HG03103 (cell line): ENCODE measurements at regions not wholly inside any gene's neighbourhood (a gene's known extent, or its start where the extent isn't known, plus 50 kb on each side); places are given as distances from the start of the nearest gene placed in this dataset.
"Not testable (repeated sequence)": the region's sequence is repeated elsewhere in the genome, so short reads cannot be mapped to it uniquely, and the experiment has no call there.

Experiments used
- ATAC-seq: cut with Tn5 transposase; IDR thresholded peaks from one replicate; pipeline ENCODE4 v1.9.1; 2021; ENCODE audit warnings: low read depth; ENCODE audit not compliant: unreplicated experiment

GRCh38 chr4:28481565-28481964, 1620.9 kb downstream of the STIM2 start:
- no peak for ATAC-seq

GRCh38 chr4:28482580-28483270, 1622.1 kb downstream of the STIM2 start:
- ATAC-seq, result no peak

- no peak for ATAC-seq
These were observed 1627.4 kb downstream of the STIM2 start for GRCh38 chr4:28488021-28488420.

DNA sequence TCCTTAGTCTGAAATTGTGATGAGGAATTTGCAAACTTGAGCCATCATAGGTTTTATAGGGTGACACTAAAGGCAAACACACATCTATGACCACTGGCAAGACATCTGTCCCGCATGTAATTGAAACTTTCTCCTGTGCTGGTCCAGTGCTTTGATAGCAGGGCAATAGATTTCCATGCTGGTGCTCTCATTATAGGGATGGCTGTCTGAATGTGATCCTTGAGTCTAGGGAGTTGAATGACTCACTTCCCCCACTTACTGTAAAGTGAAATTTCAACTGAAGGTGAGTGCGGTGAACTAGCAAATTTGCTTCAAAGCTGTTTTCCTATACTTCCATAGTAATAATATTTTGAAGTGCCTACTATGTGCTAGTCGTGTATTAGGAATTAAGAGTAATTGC, 1630.0 kb downstream of the STIM2 start:
- ATAC-seq, result no peak

DNA sequence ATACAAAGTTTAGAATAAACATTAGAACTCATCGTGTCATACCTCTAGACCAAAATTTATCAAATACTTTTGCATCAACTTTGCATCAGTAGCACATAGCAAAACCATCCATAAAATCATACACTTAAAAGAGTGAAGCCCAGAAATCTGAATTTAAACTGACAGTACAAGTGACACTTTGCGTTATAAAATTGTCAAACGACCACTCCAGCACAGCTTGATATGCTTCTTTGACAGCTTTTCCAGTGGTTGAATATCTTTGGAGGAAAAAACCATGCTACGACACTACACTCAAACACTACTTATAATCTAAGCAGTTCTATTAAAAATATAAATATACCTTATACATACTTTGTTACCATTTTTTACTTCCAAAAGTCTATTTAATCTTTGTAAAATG, 1644.4 kb downstream of the STIM2 start:
- no peak for ATAC-seq

- no peak for ATAC-seq
These were observed 1648.0 kb downstream of the STIM2 start for GRCh38 chr4:28508636-28509035.

- ATAC-seq, result not testable (repeated sequence)
These were observed 1654.1 kb downstream of the STIM2 start for GRCh38 chr4:28514766-28515165.

GRCh38 chr4:28518561-28519165, 1658.0 kb downstream of the STIM2 start:
- no peak for ATAC-seq

DNA sequence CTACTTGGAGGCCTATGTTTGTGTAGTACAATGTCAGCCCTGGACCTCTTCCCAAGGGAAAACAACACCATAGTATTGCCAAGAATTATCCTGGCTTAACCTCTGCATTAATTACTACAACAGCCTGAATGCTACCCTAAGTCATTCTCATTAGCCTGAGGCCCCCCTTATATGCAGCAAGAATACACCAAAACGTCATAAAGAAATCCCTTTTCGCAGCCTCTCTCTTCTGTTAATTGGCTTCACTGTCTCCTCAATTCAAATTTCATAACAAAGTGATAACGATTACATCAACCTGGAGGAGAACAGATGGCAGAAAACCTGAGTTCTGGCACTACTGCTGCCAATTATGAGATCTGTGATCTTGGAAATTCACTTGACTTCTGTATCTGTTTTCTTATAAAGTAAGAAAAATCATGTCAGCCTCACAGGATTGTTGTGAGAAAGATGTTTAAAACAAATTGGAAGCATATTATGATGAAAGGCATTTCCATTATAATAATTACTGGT, 1663.1 kb downstream of the STIM2 start:
- ATAC-seq, result no peak

DNA sequence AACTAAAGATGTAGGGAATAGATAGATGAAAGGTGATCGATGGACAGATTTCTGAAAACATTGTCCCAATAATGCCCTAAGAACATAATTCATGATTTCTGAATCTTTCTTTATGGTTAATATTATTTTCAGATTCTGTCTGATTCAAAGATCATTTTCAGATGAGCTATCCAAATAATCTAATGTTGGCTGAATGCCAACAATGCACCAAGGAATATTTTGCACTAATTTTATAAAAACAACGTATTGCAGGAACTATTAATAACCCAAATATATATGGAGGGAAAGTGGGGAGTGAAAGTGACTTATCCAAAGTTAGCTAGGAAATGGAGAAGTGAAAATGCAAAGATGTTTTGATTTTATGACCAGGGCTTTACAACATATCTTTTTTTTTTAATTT, 1675.5 kb downstream of the STIM2 start:
- ATAC-seq, result no peak

- ATAC-seq, result no peak
These were observed 1685.3 kb downstream of the STIM2 start for GRCh38 chr4:28545986-28546385.

DNA sequence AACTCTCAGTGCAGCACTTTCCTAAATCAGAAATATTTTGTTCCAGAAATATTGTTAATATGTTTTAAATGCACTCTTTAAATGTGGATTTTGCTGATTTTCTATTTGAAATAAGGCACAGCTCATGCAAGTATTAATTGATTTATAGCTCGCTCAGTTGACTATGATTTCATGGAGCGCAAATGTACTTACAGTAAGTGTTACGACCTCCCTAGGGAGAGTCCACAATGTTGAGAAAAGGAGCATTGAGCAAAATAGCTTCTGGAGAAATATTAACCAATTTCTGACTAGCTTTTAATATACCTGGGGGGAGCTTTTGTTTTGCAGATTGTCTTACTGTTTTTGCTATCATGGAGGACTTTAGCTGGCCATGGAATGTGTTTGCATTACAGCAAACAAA, 1687.5 kb downstream of the STIM2 start:
- no peak for ATAC-seq

DNA sequence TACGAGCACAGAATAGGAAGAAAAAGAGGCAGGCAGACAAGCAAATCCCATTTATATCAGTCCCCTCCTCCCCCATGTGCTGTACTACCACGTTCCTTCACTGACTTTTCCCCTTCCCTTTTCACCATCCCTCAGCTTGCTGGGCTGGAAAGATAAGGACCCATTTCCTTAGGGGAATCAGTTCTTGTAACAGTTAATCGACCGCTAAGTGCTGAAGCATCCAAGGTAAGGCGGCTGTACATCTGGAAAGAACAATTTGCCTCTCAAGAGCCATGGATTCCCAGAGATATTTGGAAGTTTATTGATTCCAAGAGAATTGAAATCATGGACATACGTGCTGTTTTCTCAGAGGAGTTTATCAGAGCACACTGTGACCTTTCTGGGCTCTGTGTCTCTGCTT, 1688.0 kb downstream of the STIM2 start:
- ATAC-seq, result no peak

DNA sequence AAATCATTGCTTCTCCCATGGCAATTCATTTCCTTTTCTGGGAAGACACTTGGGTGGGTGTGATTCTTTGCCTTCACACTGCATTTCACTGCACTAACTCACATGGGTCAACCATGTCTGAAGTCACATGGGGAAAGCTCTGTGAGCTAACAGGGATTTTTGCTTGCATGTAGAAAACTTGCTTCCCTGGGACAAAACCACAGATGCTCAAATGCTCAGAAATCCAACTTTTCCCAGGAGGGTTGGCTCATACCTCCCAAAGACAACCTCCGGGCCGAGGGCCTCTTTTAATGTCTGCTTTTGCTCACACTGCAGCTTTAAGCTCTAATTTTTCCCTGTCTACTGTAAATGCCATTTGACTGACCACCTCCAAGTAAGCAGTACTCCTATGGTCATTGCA, 1695.2 kb downstream of the STIM2 start:
- no peak for ATAC-seq

GRCh38 chr4:28557755-28558154, 1697.1 kb downstream of the STIM2 start:
- no peak for ATAC-seq

DNA sequence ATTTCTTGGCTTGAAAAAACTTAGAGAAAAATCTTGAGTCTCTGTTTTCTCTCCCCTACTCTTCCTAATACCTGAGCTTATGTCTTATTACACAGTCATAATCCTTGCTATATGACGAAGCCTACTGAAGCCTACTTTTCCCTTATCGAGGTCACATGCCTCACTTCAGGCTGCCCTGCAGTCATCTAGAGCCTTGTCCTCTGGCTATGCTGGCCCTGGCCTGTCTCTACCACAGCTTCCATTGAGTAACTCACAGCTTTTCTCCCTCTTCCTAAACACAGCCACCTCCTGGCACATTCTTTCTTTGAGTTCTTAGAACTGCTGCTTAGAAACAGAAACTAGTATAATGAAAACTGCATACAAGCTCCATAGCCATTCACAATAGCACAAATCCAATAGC, 1698.3 kb downstream of the STIM2 start:
- ATAC-seq, result no peak

DNA sequence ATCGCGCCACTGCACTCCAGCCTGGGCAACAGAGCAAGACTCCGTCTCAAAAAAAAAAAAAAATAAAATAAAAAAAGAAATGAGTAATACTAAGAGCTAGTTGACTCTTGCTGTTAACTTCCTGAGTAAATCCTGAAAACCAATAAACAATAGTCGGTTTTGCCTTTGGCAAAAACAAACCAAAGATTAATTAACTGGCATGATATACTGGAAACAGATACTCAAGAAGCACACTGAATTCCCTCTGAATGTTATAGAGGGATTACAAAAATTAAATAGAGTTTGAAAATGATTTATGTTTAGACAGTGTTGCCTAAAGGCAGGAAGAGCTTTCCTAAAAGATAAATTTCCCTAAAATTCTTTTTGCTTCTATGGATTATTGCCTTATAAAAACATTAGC, 1702.3 kb downstream of the STIM2 start:
- ATAC-seq, result no peak

DNA sequence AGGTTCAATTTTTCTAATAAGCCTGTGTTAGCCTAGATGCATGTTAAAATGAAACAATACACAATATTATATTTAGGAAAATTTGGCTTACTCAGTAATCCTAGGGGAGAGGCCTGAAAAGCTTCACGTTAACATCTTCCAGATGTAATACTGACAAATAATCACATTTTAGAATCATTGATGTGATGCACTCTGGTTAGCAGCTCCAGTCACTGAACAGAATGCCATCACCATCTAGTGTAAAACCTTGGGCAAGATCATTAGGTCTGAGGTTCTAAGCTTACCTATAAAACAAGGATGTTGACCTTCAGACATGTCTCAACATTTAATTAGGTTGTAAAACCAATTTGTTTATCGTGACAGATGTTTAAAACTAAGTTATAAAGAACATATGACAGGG, 1704.8 kb downstream of the STIM2 start:
- ATAC-seq, result no peak

DNA sequence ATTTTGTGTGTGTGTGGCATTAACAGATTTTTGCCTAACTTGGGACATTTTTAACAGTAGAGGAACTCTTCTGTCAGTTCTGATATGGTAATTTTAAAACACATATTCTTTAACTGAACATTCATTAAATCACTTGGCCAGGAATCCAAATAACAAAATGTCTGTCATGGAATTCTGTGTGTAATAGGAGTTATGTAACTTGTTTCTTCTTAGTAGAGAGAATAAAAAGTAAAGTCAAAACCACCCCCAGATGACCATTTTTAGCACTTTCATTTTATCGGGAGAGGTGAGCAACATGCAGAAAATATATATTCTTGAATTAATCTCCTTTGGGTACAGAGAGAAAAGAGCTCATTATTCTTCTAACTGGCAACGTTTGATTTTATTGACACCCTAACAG, 1740.3 kb downstream of the STIM2 start:
- ATAC-seq, result no peak

DNA sequence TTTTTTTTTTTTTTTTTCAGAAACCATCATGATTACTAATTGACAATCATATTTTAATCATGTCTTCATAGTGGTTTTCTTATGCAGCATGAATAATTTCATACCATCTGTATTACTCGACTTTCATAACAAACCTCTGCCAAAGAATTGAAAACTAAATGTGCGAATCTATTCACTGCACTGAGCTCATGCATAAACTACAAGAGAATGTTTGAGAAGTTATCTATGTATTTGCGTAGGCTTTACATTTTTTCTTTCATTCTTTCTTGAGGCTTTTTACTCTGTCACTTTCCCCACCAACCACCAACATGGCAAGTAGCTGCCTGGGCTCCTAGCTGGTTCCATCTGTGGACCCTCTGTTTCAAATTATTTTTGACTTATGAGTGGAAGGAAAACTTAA, 1761.0 kb downstream of the STIM2 start:
- ATAC-seq, result no peak

DNA sequence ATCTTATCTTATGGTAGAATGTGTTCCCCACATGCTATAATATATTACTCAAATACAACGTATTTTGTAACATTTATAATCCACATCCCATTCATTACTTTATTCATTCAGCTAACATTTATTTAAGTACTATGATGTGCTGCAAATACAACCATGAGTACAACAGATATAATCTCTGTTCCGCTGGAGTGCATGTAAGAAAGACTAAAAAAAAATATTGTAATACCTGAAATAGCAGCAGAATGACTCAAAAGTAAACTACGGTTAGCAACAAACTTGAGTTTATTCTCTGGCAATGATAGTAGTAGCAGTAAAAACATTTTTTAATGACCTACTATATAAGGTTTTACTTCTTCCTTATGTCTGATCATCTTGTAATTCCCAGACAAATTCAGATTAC, 1776.3 kb downstream of the STIM2 start:
- ATAC-seq, result no peak

GRCh38 chr4:28639747-28640146, 1779.1 kb downstream of the STIM2 start:
- no peak for ATAC-seq
